ENCODE measurements at regions not wholly inside any gene's neighbourhood (a gene's known extent, or its start where the extent isn't known, plus 50 kb on each side); places are given as distances from the start of the nearest gene placed in this dataset.

- TF ChIP-seq POLR2AphosphoS5 (IDR thresholded peaks at IDR 0.05) (no peak), CTCF (IDR thresholded peaks at IDR 0.05) (no peak)
These were observed 153.4 kb downstream of the CCDC34 start for GRCh38 chr11:27209562-27210005.

Measured in upper lobe of left lung (tissue), 4 donors.